Activated CD4-positive, alpha-beta T cell treated with anti-CD3 and anti-CD28 coated beads, Interleukin-2, amount 10 ng/mL, durations not matched to agents 7 days and 5 days (primary cell): ENCODE measurements at regions not wholly inside any gene's neighbourhood (a gene's known extent, or its start where the extent isn't known, plus 50 kb on each side); places are given as distances from the start of the nearest gene placed in this dataset.
"Not testable (repeated sequence)": the region's sequence is repeated elsewhere in the genome, so short reads cannot be mapped to it uniquely, and the experiment has no call there.

Experiments used
- CTCF ChIA-PET: fragments of 350-600 bp; sonication (Branson Sonifier 250); formaldehyde crosslinking; loops from one replicate; lab custom pipeline; 2021; ENCODE audit warnings: antibody characterized with exemption; lab: Charles Lee
- POLR2A ChIA-PET: fragments of 350-600 bp; sonication (Branson Sonifier 250); formaldehyde crosslinking; loops from one replicate; lab custom pipeline; 2021; ENCODE audit warnings: antibody characterized with exemption; lab: Charles Lee
- DNase-seq: peaks from one replicate; pipeline ENCODE4 v3.0.0-alpha.2; 2020
- H3K27ac Mint-ChIP-seq: one replicate; pipeline ENCODE4 v1.8.0; 2021; ENCODE audit warnings: mild to moderate bottlenecking, moderate library complexity, mixed read lengths
- H3K27me3 Mint-ChIP-seq: one replicate; pipeline ENCODE4 v1.8.0; 2021; ENCODE audit warnings: mixed read lengths
- H3K36me3 Mint-ChIP-seq: one replicate; pipeline ENCODE4 v1.8.0; 2021; ENCODE audit warnings: low read depth, mixed read lengths
- H3K4me1 Mint-ChIP-seq: one replicate; pipeline ENCODE4 v1.8.0; 2021; ENCODE audit warnings: mixed read lengths
- H3K4me3 Mint-ChIP-seq: one replicate; pipeline ENCODE4 v1.8.0; 2021; ENCODE audit warnings: mild to moderate bottlenecking, moderate library complexity, mixed read lengths
- H3K9me3 Mint-ChIP-seq: one replicate; pipeline ENCODE4 v1.8.0; 2021; ENCODE audit warnings: mixed read lengths

- H3K4me3 Mint-ChIP-seq, result no peak overlapping the region
- H3K27me3 Mint-ChIP-seq, result no peaks in the 10 kb centered on the region
- no peaks in the 10 kb centered on the region for H3K9me3 Mint-ChIP-seq
- no peak overlapping the region for H3K27ac Mint-ChIP-seq
- ChIA-PET POLR2A (no interaction called here), CTCF (interaction anchor here (1.3 kb wide), 1 partner anchor 33 kb away, joined by 3 read pairs; no protein-coding TSS in a partner anchor)
- no peaks in the 10 kb centered on the region for H3K36me3 Mint-ChIP-seq
- no peaks in the 10 kb centered on the region for H3K4me1 Mint-ChIP-seq
- no peak for DNase-seq
Observed at GRCh38 chr2:180553094-180553715, 427.2 kb upstream of the UBE2E3 start.

- H3K27ac Mint-ChIP-seq, result no peak overlapping the region
- no peak for DNase-seq
- H3K9me3 Mint-ChIP-seq, result no peaks in the 10 kb centered on the region
- POLR2A ChIA-PET, result no interaction called here
- CTCF ChIA-PET, result no interaction called here
- no peaks in the 10 kb centered on the region for H3K27me3 Mint-ChIP-seq
- no peaks in the 10 kb centered on the region for H3K36me3 Mint-ChIP-seq
- no peaks in the 10 kb centered on the region for H3K4me1 Mint-ChIP-seq
- no peak overlapping the region for H3K4me3 Mint-ChIP-seq
Observed at GRCh38 chr2:180542511-180542910, 437.9 kb upstream of the UBE2E3 start.

- Mint-ChIP-seq H3K27me3 (no peaks in the 10 kb centered on the region), H3K36me3 (no peaks in the 10 kb centered on the region), H3K9me3 (no peaks in the 10 kb centered on the region), H3K4me3 (no peak overlapping the region), H3K27ac (no peak overlapping the region), H3K4me1 (no peaks in the 10 kb centered on the region)
- CTCF ChIA-PET, result no interaction called here
- POLR2A ChIA-PET, result no interaction called here
- no peak for DNase-seq
Observed at GRCh38 chr2:180540761-180541160, 439.6 kb upstream of the UBE2E3 start.

DNA sequence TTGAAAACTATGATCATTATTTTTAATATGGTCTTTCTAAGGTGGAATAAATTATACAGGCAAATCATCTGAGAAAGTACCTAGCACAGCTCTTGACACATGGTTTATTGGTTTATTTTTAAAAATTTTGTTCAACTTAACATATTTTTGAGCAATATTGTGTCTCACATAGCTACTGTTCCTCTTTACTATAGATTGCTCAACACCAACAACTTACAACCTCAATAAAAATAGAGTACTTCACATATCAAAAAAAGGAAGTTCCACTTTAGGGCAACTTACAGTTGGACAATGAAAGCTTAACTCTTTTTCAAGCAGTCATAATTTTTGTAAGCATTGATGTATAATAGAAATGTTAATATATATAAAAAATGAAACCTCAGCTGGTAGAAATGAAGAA is 440.9 kb upstream of the UBE2E3 start:
- H3K36me3 Mint-ChIP-seq, result no peaks in the 10 kb centered on the region
- ChIA-PET POLR2A (no interaction called here), CTCF (no interaction called here)
- H3K27me3 Mint-ChIP-seq, result no peaks in the 10 kb centered on the region
- DNase-seq, result no peak
- no peak overlapping the region for H3K4me3 Mint-ChIP-seq
- H3K4me1 Mint-ChIP-seq, result no peaks in the 10 kb centered on the region
- H3K27ac Mint-ChIP-seq, result no peak overlapping the region
- no peaks in the 10 kb centered on the region for H3K9me3 Mint-ChIP-seq

GRCh38 chr2:180535289-180535688 is 445.1 kb upstream of the UBE2E3 start:
- H3K4me3 Mint-ChIP-seq, result no peak overlapping the region
- H3K9me3 Mint-ChIP-seq, result no peaks in the 10 kb centered on the region
- no peak for DNase-seq
- H3K27ac Mint-ChIP-seq, result no peak overlapping the region
- no peaks in the 10 kb centered on the region for H3K27me3 Mint-ChIP-seq
- ChIA-PET POLR2A (no interaction called here), CTCF (no interaction called here)
- H3K36me3 Mint-ChIP-seq, result no peaks in the 10 kb centered on the region
- H3K4me1 Mint-ChIP-seq, result no peaks in the 10 kb centered on the region

DNA sequence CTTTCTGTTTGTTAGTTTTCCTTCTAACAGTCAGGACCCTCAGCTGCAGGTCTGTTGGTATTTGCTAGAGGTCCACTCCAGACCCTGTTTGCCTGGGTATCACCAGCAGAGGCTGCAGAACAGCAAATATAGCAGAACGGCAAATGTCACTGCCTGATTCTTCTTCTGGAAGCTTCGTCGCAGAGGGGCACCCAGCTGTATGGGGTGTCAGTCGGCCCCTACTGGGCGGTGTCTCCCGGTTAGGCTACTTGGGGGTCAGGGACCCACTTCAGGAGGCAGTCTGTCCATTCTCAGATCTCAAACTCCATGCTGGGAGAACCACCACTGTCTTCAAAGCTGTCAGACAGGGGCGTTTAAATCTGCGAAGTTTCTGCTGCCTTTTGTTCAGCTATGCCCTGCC is 448.6 kb upstream of the UBE2E3 start:
- POLR2A ChIA-PET, result interaction anchor here (0.6 kb wide), 1 partner anchor 19 kb away, joined by 11 read pairs; no protein-coding TSS in a partner anchor
- H3K27me3 Mint-ChIP-seq, CTCF ChIA-PET, DNase-seq, H3K4me1 Mint-ChIP-seq, H3K36me3 Mint-ChIP-seq, H3K9me3 Mint-ChIP-seq, H3K4me3 Mint-ChIP-seq, H3K27ac Mint-ChIP-seq: not testable (repeated sequence)

DNA sequence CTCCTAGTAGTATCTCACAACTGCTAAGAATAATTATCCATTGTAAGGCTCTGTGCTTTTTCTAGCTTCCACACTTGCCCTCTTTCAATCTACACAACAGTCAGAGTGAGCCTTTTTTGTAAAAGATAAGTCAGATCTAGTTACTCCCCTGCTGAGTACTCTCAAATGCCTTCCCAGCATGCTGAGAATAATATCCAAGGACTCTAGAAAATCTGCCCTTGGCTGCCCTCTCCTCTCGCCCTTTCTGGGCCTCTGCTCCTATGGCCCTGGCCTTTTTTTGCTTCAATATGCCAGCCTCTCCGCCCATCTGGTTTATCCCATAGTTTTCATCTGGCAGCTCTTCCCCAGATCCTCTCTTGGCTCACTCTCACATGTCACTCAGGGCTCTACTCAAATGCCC is 455.9 kb upstream of the UBE2E3 start:
- ChIA-PET POLR2A (no interaction called here), CTCF (no interaction called here)
- no peaks in the 10 kb centered on the region for H3K4me1 Mint-ChIP-seq
- DNase-seq, result no peak
- no peaks in the 10 kb centered on the region for H3K36me3 Mint-ChIP-seq
- H3K27ac Mint-ChIP-seq, result no peak overlapping the region
- no peaks in the 10 kb centered on the region for H3K27me3 Mint-ChIP-seq
- H3K4me3 Mint-ChIP-seq, result no peak overlapping the region
- no peaks in the 10 kb centered on the region for H3K9me3 Mint-ChIP-seq

DNA sequence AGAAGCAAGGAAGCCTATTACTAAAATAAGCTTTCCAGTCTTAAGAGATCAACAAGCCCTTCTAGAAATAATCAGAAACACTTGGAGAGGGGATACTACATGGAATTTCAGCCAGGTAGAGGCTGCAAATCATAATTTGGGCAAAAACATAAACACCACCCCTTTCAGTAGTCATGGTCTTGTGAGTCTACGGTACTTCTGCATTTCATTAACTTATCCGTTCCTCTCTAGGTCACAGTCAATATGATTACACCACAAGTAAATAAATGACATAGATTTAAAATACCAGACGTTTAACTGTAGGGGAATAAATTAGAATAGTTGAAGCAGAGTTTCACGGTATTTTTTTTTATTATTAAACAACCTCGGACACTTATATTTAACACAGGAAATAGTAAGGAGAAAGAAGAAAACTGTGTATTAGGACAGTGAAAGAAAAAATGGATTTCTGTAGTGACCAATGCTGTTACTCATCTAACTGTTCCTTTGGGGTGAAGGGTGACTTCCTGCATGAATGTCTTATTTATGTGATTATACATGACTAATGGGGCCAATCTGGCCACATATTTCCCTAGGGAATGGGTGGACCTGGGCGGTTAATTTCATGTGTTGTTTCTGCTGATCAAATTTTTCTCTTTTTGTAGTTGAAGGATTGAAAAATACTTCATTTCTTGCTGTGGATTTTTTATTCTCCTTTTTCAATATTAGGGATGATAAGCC is 456.6 kb upstream of the UBE2E3 start:
- no peak overlapping the region for H3K4me3 Mint-ChIP-seq
- H3K9me3 Mint-ChIP-seq, result no peaks in the 10 kb centered on the region
- DNase-seq, result no peak
- no peaks in the 10 kb centered on the region for H3K27me3 Mint-ChIP-seq
- H3K4me1 Mint-ChIP-seq, result no peaks in the 10 kb centered on the region
- no peaks in the 10 kb centered on the region for H3K36me3 Mint-ChIP-seq
- ChIA-PET CTCF (no interaction called here), POLR2A (no interaction called here)
- H3K27ac Mint-ChIP-seq, result no peak overlapping the region

GRCh38 chr2:180520921-180521581 is 459.4 kb upstream of the UBE2E3 start:
- H3K9me3 Mint-ChIP-seq, result no peaks in the 10 kb centered on the region
- no peak overlapping the region for H3K27ac Mint-ChIP-seq
- DNase-seq, result no peak
- H3K27me3 Mint-ChIP-seq, result no peaks in the 10 kb centered on the region
- ChIA-PET POLR2A (no interaction called here), CTCF (no interaction called here)
- H3K36me3 Mint-ChIP-seq, result no peaks in the 10 kb centered on the region
- H3K4me3 Mint-ChIP-seq, result no peak overlapping the region
- no peaks in the 10 kb centered on the region for H3K4me1 Mint-ChIP-seq

DNA sequence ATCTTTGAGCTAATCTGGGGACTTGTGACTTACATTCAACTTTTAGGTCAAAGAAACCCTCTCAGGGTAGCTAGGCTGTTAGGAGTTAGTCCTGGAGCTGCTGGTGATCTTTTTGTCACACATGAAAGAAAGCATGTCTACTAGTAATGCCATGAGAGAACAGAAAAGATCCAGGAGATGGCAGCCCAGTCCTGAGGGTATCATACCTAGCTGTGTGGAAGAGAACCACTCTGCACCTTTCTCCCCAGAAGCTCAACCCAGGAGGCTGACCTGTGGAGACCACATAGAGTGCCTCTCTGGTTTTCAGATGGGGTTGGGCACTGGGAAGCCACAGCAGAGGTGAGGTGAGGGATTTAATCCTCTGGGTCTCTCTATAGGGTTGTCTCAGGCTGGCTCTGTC is 460.2 kb upstream of the UBE2E3 start:
- no peak overlapping the region for H3K4me3 Mint-ChIP-seq
- no peaks in the 10 kb centered on the region for H3K36me3 Mint-ChIP-seq
- CTCF ChIA-PET, result interaction anchor here (1.3 kb wide), 1 partner anchor 33 kb away, joined by 3 read pairs; no protein-coding TSS in a partner anchor
- DNase-seq, result no peak
- POLR2A ChIA-PET, result no interaction called here
- no peaks in the 10 kb centered on the region for H3K9me3 Mint-ChIP-seq
- no peak overlapping the region for H3K27ac Mint-ChIP-seq
- H3K4me1 Mint-ChIP-seq, result no peaks in the 10 kb centered on the region
- no peaks in the 10 kb centered on the region for H3K27me3 Mint-ChIP-seq

- ChIA-PET POLR2A (no interaction called here), CTCF (interaction anchor here (1.3 kb wide), 1 partner anchor 34 kb away, joined by 3 read pairs; no protein-coding TSS in a partner anchor)
- H3K9me3 Mint-ChIP-seq, result no peaks in the 10 kb centered on the region
- H3K27ac Mint-ChIP-seq, result no peak overlapping the region
- H3K27me3 Mint-ChIP-seq, result no peaks in the 10 kb centered on the region
- H3K4me3 Mint-ChIP-seq, result no peak overlapping the region
- no peak for DNase-seq
- H3K4me1 Mint-ChIP-seq, result no peaks in the 10 kb centered on the region
- H3K36me3 Mint-ChIP-seq, result no peaks in the 10 kb centered on the region
Observed at GRCh38 chr2:180519276-180519675, 461.1 kb upstream of the UBE2E3 start.

DNA sequence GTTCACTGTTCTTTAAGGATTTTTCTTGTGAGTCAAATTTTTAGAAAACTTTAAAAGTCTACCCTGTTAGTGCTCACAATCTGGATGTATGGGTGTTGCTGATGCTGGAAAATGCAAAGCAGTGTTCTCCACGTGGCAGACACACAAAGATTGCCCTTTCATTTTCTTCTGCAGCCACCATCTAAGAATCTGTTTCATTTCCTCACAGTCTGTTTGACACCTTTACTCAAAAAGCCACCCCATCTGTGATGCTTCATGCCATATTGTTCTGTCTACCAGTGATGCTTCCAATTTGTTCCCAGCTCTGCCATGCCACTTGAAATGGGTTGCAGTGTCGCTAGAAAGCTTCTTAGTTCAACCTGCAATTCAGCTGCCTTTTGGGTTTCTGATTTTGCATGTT is 464.2 kb upstream of the UBE2E3 start:
- Mint-ChIP-seq H3K4me3 (no peak overlapping the region), H3K27me3 (no peaks in the 10 kb centered on the region), H3K9me3 (no peaks in the 10 kb centered on the region), H3K4me1 (no peaks in the 10 kb centered on the region), H3K27ac (no peak overlapping the region), H3K36me3 (no peaks in the 10 kb centered on the region)
- ChIA-PET CTCF (no interaction called here), POLR2A (no interaction called here)
- DNase-seq, result no peak

- no peak overlapping the region for H3K27ac Mint-ChIP-seq
- no peaks in the 10 kb centered on the region for H3K4me1 Mint-ChIP-seq
- no peak for DNase-seq
- no peaks in the 10 kb centered on the region for H3K27me3 Mint-ChIP-seq
- no peaks in the 10 kb centered on the region for H3K36me3 Mint-ChIP-seq
- ChIA-PET POLR2A (no interaction called here), CTCF (no interaction called here)
- H3K4me3 Mint-ChIP-seq, result no peak overlapping the region
- no peaks in the 10 kb centered on the region for H3K9me3 Mint-ChIP-seq
Observed at GRCh38 chr2:180513389-180513788, 467.0 kb upstream of the UBE2E3 start.
